HL-60 (cell line): ENCODE measurements at regions not wholly inside any gene's neighbourhood (a gene's known extent, or its start where the extent isn't known, plus 50 kb on each side); places are given as distances from the start of the nearest gene placed in this dataset.

Experiments
- DNase-seq, 2 experiments: peaks; one replicate each; pipeline ENCODE4 v3.0.0-alpha.2; 2010 to 2020; ENCODE audit warnings: low read depth in 1 of 2, low spot score in 1 of 2
- H3K27ac ChIP-seq: fragments of 250-450 bp; sonication (Bioruptor Pico); replicated peaks from 2 replicates; pipeline ENCODE4 v1.5.1; 2020; ENCODE audit warnings: mild to moderate bottlenecking, moderate library complexity
- H3K27me3 ChIP-seq: fragments of 250-450 bp; sonication (Bioruptor Pico); 2 replicates; pipeline ENCODE4 v1.5.1; 2021; ENCODE audit warnings: mild to moderate bottlenecking, moderate library complexity; ENCODE audit not compliant: insufficient read depth, poor library complexity, severe bottlenecking
- H3K4me3 ChIP-seq: replicated peaks from 2 replicates; pipeline ENCODE4 v1.5.1; 2011; ENCODE audit warnings: mild to moderate bottlenecking, control low read depth, low read length; ENCODE audit not compliant: insufficient read depth
- CTCF ChIP-seq: IDR thresholded peaks from one replicate; pipeline ENCODE4 v1.5.1; 2011; ENCODE audit warnings: low read length, control low read depth, inconsistent platforms; ENCODE audit not compliant: insufficient read depth
- GABPA ChIP-seq: IDR thresholded peaks from 2 replicates; pipeline ENCODE4 v1.6.1; 2012; ENCODE audit warnings: low read depth
- POLR2AphosphoS5 ChIP-seq: IDR thresholded peaks from 2 replicates; pipeline ENCODE4 v1.6.1; 2012; ENCODE audit warnings: low read depth
- REST ChIP-seq: IDR thresholded peaks from 2 replicates; pipeline ENCODE4 v1.6.1; 2012; ENCODE audit warnings: low read depth; ENCODE audit not compliant: insufficient replicate concordance
- SPI1 ChIP-seq: IDR thresholded peaks from 2 replicates; pipeline ENCODE4 v1.6.1; 2012; ENCODE audit warnings: low read depth, mild to moderate bottlenecking, borderline replicate concordance

GRCh38 chr13:79124183-79124582, 281.9 kb downstream of the RBM26 start:
- Histone ChIP-seq H3K4me3 (no peak overlapping the region), H3K27ac (no peak overlapping the region), H3K27me3 (no peaks in the 10 kb centered on the region)
- no peak for DNase-seq
- no peak for TF ChIP-seq GABPA
- no peak for TF ChIP-seq CTCF
- TF ChIP-seq SPI1, result no peak
- TF ChIP-seq REST, result no peak
- TF ChIP-seq POLR2AphosphoS5, result no peak

- DNase-seq, result no peak
- Histone ChIP-seq H3K27me3 (no peaks in the 10 kb centered on the region), H3K27ac (no peak overlapping the region), H3K4me3 (no peak overlapping the region)
- TF ChIP-seq POLR2AphosphoS5, result no peak
- no peak for TF ChIP-seq GABPA
- no peak for TF ChIP-seq CTCF
- TF ChIP-seq SPI1, result no peak
- no peak for TF ChIP-seq REST
These were observed 284.8 kb downstream of the RBM26 start for GRCh38 chr13:79121286-79121685.

GRCh38 chr13:79119578-79120107, 286.4 kb downstream of the RBM26 start:
- no peak for DNase-seq
- Histone ChIP-seq H3K27me3 (no peaks in the 10 kb centered on the region), H3K4me3 (no peak overlapping the region), H3K27ac (no peak overlapping the region)
- TF ChIP-seq REST (no peak), SPI1 (no peak), CTCF (no peak)
